CMK (cell line): ENCODE measurements at regions not wholly inside any gene's neighbourhood (a gene's known extent, or its start where the extent isn't known, plus 50 kb on each side); places are given as distances from the start of the nearest gene placed in this dataset.
"Not testable (repeated sequence)": the region's sequence is repeated elsewhere in the genome, so short reads cannot be mapped to it uniquely, and the experiment has no call there.

Experiments
- DNase-seq: peaks from one replicate; pipeline ENCODE4 v3.0.0-alpha.2; 2010; ENCODE audit warnings: low read depth

GRCh38 chr14:106522990-106523389 lies 996.6 kb downstream of the TMEM121 start:
- no peak for DNase-seq

DNA sequence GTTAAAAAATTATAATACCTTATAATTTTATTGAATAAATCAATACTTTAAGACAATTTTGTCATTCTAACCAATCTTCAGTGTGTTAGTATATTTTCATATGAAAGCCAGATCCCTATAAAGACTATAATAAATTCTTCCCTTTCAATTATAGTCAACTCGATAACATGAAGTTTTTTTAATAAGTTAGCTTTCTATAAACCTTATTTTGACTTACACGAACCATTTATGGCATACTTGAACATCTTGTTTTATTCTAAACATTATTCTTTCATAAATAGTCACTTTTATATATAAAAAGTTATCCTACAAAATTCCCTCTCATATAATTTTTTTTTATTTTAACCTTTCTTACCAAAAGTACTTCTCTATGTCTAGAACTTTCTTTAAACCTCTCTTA lies 1002.3 kb downstream of the TMEM121 start:
- no peak for DNase-seq

GRCh38 chr14:106530031-106530422 lies 1003.6 kb downstream of the TMEM121 start:
- DNase-seq = no peak

- DNase-seq = no peak
These were observed 1004.2 kb downstream of the TMEM121 start for GRCh38 chr14:106530423-106531107.

DNA sequence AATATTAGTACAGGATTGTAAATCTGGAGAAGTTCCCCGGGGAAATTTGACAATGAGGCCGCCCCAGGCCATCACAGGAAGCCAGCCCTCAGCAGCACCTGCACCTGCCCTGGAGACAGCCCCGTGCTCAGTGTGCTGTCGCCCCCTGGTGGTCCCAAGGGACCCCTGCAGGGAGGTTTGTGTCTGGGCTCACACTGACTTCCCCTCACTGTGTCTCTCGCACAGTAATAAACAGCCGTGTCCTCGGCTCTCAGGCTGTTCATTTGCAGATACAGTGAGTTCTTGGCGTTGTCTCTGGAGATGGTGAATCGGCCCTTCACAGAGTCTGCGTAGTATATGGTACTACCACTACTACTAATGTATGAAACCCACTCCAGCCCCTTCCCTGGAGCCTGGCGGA lies 1011.2 kb downstream of the TMEM121 start:
- DNase-seq = not testable (repeated sequence)

DNA sequence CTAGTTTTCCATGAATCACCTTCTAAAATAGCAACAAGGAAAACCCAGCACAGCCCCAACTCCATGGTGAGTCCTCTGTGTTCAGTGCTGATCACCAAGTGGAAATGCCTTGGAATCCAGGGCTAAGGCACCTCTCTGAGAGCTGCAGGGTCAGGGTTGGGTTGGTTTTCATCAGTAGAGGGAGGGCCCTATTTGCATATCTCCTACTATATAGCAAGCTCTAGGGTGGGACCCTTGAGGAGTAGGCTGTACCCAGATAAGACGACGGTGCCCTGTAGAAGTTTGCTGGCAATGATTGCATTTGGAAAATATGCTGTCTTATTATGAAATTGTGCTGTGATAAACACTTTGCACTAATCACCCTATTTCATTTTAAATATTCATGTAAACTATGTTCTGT lies 1011.8 kb downstream of the TMEM121 start:
- no peak for DNase-seq

- DNase-seq = no peak
These were observed 1021.5 kb downstream of the TMEM121 start for GRCh38 chr14:106547735-106548434.

DNA sequence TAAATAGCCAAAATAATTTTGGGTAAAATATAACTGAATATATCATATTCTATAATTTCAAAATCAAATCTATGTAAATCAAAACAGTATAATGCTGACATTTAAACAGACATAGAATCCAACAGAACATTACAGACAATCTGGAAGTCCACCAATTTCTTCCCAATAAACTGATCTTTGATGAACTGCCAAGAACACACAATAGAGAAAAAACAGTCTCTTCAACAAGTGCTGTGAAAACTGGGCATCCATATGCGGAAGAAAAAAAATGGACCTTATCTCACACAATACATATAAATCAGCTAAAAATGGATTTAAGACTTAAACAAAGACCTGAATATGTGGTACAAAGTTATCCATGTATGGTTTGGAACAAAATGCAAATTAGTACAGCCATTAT lies 1022.7 kb downstream of the TMEM121 start:
- DNase-seq = no peak

- no peak for DNase-seq
These were observed 1024.9 kb downstream of the TMEM121 start for GRCh38 chr14:106551265-106551664.

DNA sequence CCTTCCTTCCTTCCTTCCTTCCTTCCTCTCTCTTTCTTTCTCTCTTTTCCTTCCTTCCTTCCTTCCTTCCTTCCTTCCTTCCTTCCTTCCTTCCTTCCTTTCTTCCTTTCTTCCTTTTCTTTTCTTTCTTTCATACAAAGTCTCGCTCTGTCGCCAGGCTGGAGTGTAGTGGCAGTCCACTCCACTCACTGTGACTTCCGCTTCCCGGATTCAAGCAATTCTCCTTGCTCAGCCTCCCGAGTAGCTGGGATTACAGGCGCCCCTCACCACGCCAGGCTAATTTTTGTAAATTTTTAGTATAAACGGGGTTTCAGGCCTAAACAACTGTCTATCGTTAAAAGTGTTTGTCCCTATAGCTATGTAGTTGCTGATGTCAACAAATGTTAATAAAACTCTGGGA lies 1029.8 kb downstream of the TMEM121 start:
- DNase-seq = not testable (repeated sequence)

GRCh38 chr14:106556665-106557289 lies 1030.4 kb downstream of the TMEM121 start:
- DNase-seq = no peak

DNA sequence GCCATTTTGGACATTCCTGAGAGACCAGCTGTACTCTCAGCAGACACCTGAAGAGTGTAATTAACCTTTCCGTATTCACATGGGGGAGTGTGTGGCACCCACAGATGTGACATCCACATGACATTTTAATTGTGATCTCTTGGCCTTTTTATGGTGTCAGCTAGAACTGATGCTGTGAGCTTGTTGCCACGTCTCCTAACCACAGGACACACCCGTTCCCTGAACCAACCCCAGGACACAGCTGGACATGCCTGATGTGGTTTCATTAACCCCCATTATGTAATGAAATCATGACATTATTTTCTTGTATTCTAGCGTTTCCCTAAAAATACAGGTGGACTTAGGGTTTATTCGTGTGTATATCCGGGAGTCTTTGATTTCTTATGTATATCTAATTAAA lies 1036.1 kb downstream of the TMEM121 start:
- no peak for DNase-seq

GRCh38 chr14:106564058-106564643 lies 1037.8 kb downstream of the TMEM121 start:
- no peak for DNase-seq

- no peak for DNase-seq
These were observed 1052.1 kb downstream of the TMEM121 start for GRCh38 chr14:106578481-106578880.

GRCh38 chr14:106579084-106579483 lies 1052.7 kb downstream of the TMEM121 start:
- no peak for DNase-seq

GRCh38 chr14:106585692-106586091 lies 1059.3 kb downstream of the TMEM121 start:
- DNase-seq = no peak

DNA sequence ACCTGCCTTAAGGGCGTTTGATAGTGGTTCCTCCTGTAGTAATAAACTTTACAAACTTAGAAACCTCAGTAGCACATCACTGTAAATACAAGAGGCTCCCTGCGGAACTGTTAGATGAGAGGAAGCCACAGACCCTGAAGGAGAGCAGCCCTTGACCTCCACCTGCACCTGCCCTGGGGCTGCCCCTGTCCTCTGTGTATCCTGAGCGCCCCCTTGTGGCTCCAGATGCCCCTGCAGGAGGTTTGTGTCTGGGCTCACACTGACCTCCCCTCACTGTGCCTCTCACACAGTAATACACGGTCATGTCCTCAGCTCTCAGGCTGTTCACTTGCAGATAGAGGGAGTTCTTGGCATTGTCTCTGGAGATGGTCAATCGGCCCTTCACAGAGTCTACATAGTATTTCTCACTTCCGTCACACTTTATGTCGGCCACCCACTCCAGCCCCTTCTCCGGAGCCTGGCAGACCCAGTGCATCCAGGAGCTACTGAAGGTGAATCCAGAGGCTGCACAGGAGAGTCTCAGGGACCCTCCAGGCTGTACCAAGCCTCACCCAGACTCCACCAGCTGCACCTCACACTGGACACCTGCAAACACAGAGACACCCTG lies 1059.8 kb downstream of the TMEM121 start:
- DNase-seq = no peak

DNA sequence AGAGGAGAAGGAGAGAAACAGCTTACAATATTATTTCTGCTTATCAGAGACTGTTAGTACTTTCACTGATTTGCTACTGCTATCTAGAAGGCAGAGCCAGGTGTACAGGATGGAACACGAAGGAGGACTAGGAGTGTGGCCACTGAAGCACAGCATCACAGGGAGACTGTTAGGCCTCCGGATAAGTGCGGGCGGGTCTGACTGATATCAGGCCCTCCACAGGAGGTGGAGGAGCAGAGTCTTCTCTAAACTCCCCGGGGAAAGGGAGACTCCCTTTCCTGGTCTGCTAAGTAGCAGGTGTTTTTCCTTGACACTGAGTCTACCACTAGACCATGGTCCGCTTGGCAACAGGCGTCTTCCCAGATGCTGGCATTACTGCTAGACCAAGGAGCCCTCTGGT lies 1065.2 kb downstream of the TMEM121 start:
- not testable (repeated sequence) for DNase-seq

DNA sequence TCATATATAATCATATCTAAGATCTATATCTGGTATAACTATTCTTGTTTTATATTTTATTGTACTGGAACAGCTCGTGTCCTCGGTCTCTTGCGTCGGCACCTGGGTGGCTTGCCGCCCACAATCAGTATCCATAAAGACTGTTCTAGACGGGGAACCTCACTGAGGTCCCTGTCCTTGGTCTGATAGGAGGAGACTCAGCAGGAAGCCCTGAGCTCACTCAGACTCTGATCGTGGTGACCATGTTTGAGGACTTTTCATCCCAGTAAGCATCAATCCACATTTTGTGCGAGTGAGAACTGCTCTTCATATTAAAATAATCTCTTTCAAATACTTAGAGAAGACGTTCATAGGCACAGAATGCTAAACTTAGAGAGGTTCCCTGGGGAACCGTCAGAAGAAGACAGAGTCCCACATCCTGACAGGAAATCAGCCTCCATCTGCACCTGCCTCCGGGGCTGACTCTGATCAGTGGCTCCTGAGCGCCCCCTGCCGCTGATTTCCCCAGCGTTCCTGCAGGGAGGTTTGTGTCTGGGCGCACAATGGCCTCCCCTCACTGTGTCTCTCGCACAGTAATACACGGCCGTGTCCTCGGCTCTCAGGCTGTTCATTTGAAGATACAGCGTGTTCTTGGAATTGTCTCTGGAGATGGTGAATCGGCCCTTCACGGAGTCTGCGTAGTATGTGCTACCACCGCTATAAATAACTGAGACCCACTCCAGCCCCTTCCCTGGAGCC lies 1065.9 kb downstream of the TMEM121 start:
- not testable (repeated sequence) for DNase-seq

- DNase-seq = no peak
These were observed 1072.8 kb downstream of the TMEM121 start for GRCh38 chr14:106599209-106599608.

DNA sequence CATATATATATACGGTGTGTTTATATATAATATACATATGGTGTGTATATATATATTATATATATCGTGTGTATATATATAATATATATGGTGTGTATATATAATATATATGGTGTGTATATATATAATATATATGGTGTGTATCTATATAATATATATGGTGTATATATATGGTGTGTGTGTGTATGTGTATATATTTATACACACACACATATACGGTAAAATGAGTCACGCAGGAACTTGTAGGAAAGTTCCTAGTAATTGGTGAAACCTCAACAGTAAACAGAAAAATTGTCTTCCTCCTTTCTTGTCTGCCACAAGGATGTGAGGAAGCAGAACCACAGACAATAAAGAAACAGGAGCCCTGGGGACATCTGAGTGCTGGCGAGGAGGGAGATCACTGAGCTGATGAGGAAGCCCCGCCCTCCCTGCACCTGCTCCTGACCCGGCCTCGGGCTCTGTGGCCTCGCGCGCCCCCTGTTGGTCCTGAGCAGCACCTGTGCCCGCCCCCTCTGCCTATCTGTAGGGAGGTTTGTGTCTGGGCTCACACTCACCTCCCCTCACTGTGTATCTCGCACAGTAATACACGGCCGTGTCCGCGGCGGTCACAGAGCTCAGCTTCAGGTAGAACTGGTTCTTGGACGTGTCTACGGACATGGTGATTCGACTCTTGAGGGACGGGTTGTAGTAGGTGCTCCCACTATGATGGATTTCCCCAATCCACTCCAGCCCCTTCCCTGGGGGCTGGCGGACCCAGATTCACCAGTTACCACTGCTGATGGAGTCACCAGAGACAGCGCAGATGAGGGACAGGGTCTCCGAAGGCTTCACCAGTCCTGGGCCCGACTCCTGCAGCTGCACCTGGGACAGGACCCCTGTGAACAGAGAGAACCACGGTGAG lies 1079.4 kb downstream of the TMEM121 start:
- peak; percentile 32 for DNase-seq
